PC-9 (cell line): ENCODE measurements at regions not wholly inside any gene's neighbourhood (a gene's known extent, or its start where the extent isn't known, plus 50 kb on each side); places are given as distances from the start of the nearest gene placed in this dataset.

Experiments used
- EZH2 ChIP-seq: fragments of 200-600 bp; sonication (generic); IDR thresholded peaks from 2 replicates; pipeline ENCODE4 v1.8.0; 2017; ENCODE audit warnings: antibody characterized with exemption, low read depth
- TF ChIP-seq, protein P1 (sequence below): fragments of 200-600 bp; sonication (generic); conservative IDR thresholded peaks from 2 replicates; pipeline ENCODE4 v1.6.1; 2017; ENCODE audit warnings: mixed run types, antibody characterized with exemption, mild to moderate bottlenecking, moderate library complexity

DNA sequence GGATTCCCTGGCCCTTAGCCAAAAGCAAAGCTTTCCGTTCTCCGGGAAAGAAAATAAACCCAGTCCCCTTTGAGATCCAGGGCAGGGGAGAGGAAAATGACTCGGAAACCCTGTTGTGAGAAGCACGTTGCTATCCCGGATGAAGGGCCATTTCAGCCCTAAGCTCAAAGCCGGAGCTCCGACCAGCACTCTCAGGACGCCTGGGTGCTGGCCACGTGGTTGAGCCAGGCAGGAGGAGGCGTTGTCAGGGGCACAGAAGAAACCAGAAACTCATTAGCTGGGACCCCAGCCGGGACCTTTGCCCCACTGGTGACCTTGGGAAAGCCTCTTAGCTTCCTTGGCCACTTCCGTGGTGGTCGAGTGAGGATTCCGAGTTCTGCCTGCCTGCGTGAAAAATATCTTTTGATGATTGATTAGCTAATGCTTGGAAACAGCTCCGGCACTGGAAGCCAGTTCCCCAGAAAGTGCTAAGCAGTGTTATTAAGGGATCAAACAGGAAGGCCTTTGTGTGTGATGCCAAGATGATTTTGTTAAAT is 57.6 kb upstream of the FZD10 start:
- TF ChIP-seq EZH2, result no peak
- TF ChIP-seq, protein P1, sequence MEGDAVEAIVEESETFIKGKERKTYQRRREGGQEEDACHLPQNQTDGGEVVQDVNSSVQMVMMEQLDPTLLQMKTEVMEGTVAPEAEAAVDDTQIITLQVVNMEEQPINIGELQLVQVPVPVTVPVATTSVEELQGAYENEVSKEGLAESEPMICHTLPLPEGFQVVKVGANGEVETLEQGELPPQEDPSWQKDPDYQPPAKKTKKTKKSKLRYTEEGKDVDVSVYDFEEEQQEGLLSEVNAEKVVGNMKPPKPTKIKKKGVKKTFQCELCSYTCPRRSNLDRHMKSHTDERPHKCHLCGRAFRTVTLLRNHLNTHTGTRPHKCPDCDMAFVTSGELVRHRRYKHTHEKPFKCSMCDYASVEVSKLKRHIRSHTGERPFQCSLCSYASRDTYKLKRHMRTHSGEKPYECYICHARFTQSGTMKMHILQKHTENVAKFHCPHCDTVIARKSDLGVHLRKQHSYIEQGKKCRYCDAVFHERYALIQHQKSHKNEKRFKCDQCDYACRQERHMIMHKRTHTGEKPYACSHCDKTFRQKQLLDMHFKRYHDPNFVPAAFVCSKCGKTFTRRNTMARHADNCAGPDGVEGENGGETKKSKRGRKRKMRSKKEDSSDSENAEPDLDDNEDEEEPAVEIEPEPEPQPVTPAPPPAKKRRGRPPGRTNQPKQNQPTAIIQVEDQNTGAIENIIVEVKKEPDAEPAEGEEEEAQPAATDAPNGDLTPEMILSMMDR, result no peak
